H1 (cell line): ENCODE measurements at regions not wholly inside any gene's neighbourhood (a gene's known extent, or its start where the extent isn't known, plus 50 kb on each side); places are given as distances from the start of the nearest gene placed in this dataset.

Source experiments
- CTCF ChIA-PET: fragments of 300-600 bp; sonication (Branson Sonifier 250); formaldehyde crosslinking; loops from one replicate; lab custom pipeline; 2021; ENCODE audit not compliant: partially characterized antibody; lab: Charles Lee
- POLR2A ChIA-PET: fragments of 300-600 bp; sonication (Branson Sonifier 250); formaldehyde crosslinking; loops from one replicate; lab custom pipeline; 2021; ENCODE audit warnings: inconsistent platforms; ENCODE audit not compliant: partially characterized antibody; lab: Charles Lee
- DNase-seq, 2 experiments: peaks; one replicate each; pipeline versions ENCODE4 v3.0.0 to v3.0.0-alpha.2; 2010 to 2022; ENCODE audit warnings: low spot score in 2 of 2, low read depth in 1 of 2, mixed read lengths in 1 of 2
- FAIRE-seq: peaks from 2 replicates; lab custom pipeline; 2011; peaks lifted over from hg19 to GRCh38; lab: Jason Lieb, UNC
- H2AFZ ChIP-seq: 2 replicates; pipeline ENCODE4 v1.8.1; 2012; ENCODE audit warnings: low read length, inconsistent platforms
- H2AK5ac ChIP-seq: 2 replicates; pipeline ENCODE4 v1.6.1; 2013; ENCODE audit warnings: low read depth, low read length
- H2BK120ac ChIP-seq: replicated peaks from 2 replicates; pipeline ENCODE3; 2013; ENCODE audit warnings: low read depth, low read length, inconsistent platforms
- H2BK12ac ChIP-seq: 2 replicates; pipeline ENCODE4 v1.6.1; 2013; ENCODE audit warnings: low read depth, low read length
- H2BK15ac ChIP-seq: 2 replicates; pipeline ENCODE4 v1.6.1; 2013; ENCODE audit warnings: low read length
- H2BK20ac ChIP-seq: 2 replicates; pipeline ENCODE4 v1.6.1; 2013; ENCODE audit warnings: low read length
- H2BK5ac ChIP-seq: 2 replicates; pipeline ENCODE4 v1.6.1; 2013; ENCODE audit warnings: low read depth, low read length
- H3K14ac ChIP-seq: 2 replicates; pipeline ENCODE4 v1.6.1; 2013; ENCODE audit warnings: inconsistent platforms; ENCODE audit not compliant: insufficient read length
- H3K18ac ChIP-seq: 2 replicates; pipeline ENCODE4 v1.6.1; 2013; ENCODE audit warnings: low read length; ENCODE audit errors: extremely low read depth
- H3K23ac ChIP-seq: 2 replicates; pipeline ENCODE4 v1.6.1; 2013; ENCODE audit warnings: inconsistent platforms; ENCODE audit not compliant: insufficient read length
- H3K23me2 ChIP-seq: 2 replicates; pipeline ENCODE4 v1.6.1; 2013; ENCODE audit warnings: low read depth, low read length
- H3K27ac ChIP-seq: 2 replicates; pipeline ENCODE4 v1.6.1; 2011; ENCODE audit warnings: low read depth, low read length, inconsistent platforms
- H3K27me3 ChIP-seq, 4 experiments: replicated peaks in 1 of 4; 1 replicate in 1 of 4; 2 replicates in 3 of 4; pipeline versions ENCODE4 v1.6.1 to v1.8.1; 2011 to 2013; ENCODE audit warnings: low read length in 3 of 4, mild to moderate bottlenecking in 3 of 4, inconsistent platforms in 2 of 4, mixed read lengths in 2 of 4, moderate library complexity in 1 of 4; ENCODE audit not compliant: control insufficient read depth in 3 of 4, insufficient read depth in 3 of 4; ENCODE audit errors: extremely low read depth in 1 of 4
- H3K36me3 ChIP-seq, 4 experiments: 2 replicates each; pipeline versions ENCODE4 v1.6.1 to v1.8.1; 2011 to 2013; ENCODE audit warnings: mild to moderate bottlenecking in 4 of 4, low read length in 3 of 4, moderate library complexity in 2 of 4, control low read depth in 1 of 4, inconsistent platforms in 1 of 4; ENCODE audit not compliant: insufficient read depth in 4 of 4, control insufficient read depth in 2 of 4
- H3K4ac ChIP-seq: replicated peaks from 2 replicates; pipeline ENCODE3; 2013; ENCODE audit warnings: low read length, low read depth, mixed read lengths, inconsistent platforms; ENCODE audit not compliant: insufficient read length
- H3K4me1 ChIP-seq, 4 experiments: replicated peaks in 1 of 4; 1 replicate in 1 of 4; 2 replicates in 3 of 4; pipeline versions ENCODE4 v1.6.1 to v1.8.1; 2011 to 2013; ENCODE audit warnings: low read length in 3 of 4, inconsistent platforms in 2 of 4, mixed read lengths in 1 of 4; ENCODE audit not compliant: insufficient read depth in 4 of 4, control insufficient read depth in 3 of 4
- H3K4me2 ChIP-seq, 2 experiments: 2 replicates each; pipeline versions ENCODE4 v1.6.1 to v1.8.1; 2011 to 2013; ENCODE audit warnings: low read depth in 2 of 2, low read length in 2 of 2, control low read depth in 1 of 2, inconsistent platforms in 1 of 2, mild to moderate bottlenecking in 1 of 2; ENCODE audit not compliant: insufficient read depth in 1 of 2
- H3K4me3 ChIP-seq, 4 experiments: fragments of 200-600, 300-600 bp in 1 of 4; sonication (generic), shearing (Covaris generic), sonication (Bioruptor Twin) in 1 of 4; 2 replicates each; pipeline versions ENCODE4 v1.5.1 to v1.8.1; 2011 to 2016; ENCODE audit warnings: low read length in 4 of 4, low read depth in 3 of 4, control low read depth in 2 of 4, inconsistent platforms in 2 of 4, mild to moderate bottlenecking in 2 of 4, mixed read lengths in 1 of 4, moderate library complexity in 1 of 4; ENCODE audit not compliant: insufficient read depth in 2 of 4; ENCODE audit errors: extremely low read depth in 1 of 4
- H3K56ac ChIP-seq: replicated peaks from 2 replicates; pipeline ENCODE3; 2013; ENCODE audit warnings: low read depth, mild to moderate bottlenecking, mixed read lengths, low read length, inconsistent platforms; ENCODE audit not compliant: insufficient read length
- H3K79me1 ChIP-seq: 2 replicates; pipeline ENCODE4 v1.6.1; 2013; ENCODE audit warnings: low read depth, low read length, control low read depth
- H3K79me2 ChIP-seq, 2 experiments: 2 replicates each; pipeline versions ENCODE4 v1.6.1 to v1.8.1; 2012 to 2013; ENCODE audit warnings: low read length in 2 of 2, mild to moderate bottlenecking in 2 of 2, inconsistent platforms in 1 of 2; ENCODE audit not compliant: insufficient read depth in 2 of 2, control insufficient read depth in 1 of 2
- H3K9ac ChIP-seq, 4 experiments: replicated peaks in 1 of 4; 1 replicate in 1 of 4; 2 replicates in 3 of 4; pipeline versions ENCODE4 v1.6.1 to v1.8.1; 2011 to 2013; ENCODE audit warnings: low read depth in 3 of 4, low read length in 3 of 4, control low read depth in 2 of 4, mild to moderate bottlenecking in 2 of 4, moderate library complexity in 2 of 4, inconsistent platforms in 1 of 4; ENCODE audit errors: extremely low read depth in 1 of 4
- H3K9me3 ChIP-seq, 2 experiments: 2 replicates each; pipeline versions ENCODE4 v1.6.1 to v1.8.1; 2012 to 2013; ENCODE audit warnings: mild to moderate bottlenecking in 2 of 2, moderate library complexity in 2 of 2, control low read depth in 1 of 2, inconsistent platforms in 1 of 2, low read depth in 1 of 2, low read length in 1 of 2, mixed read lengths in 1 of 2; ENCODE audit not compliant: insufficient read depth in 2 of 2
- H4K20me1 ChIP-seq, 2 experiments: replicated peaks in 1 of 2; 2 replicates each; pipeline versions ENCODE3 to v1.8.1; 2011 to 2013; ENCODE audit warnings: inconsistent platforms in 2 of 2, low read length in 2 of 2, mild to moderate bottlenecking in 1 of 2; ENCODE audit not compliant: insufficient read depth in 2 of 2, control insufficient read depth in 1 of 2
- H4K5ac ChIP-seq: 2 replicates; pipeline ENCODE4 v1.6.1; 2013; ENCODE audit warnings: low read length, low read depth, mixed read lengths, inconsistent platforms; ENCODE audit not compliant: insufficient read length
- H4K8ac ChIP-seq: 2 replicates; pipeline ENCODE4 v1.8.0; 2013; ENCODE audit warnings: mild to moderate bottlenecking, moderate library complexity, low read length, inconsistent platforms; ENCODE audit not compliant: insufficient read depth; ENCODE audit errors: extremely low read depth
- H4K91ac ChIP-seq: replicated peaks from 2 replicates; pipeline ENCODE3; 2013; ENCODE audit warnings: low read length, mixed read lengths, inconsistent platforms; ENCODE audit not compliant: insufficient read length
- BCL11A ChIP-seq, 2 experiments: IDR thresholded peaks; one replicate each; pipeline ENCODE4 v1.6.1; 2011; ENCODE audit warnings: low read depth in 2 of 2, low read length in 2 of 2, mild to moderate bottlenecking in 2 of 2
- CREB1 ChIP-seq: IDR thresholded peaks from 2 replicates; pipeline ENCODE4 v1.6.1; 2012; ENCODE audit warnings: inconsistent platforms
- EGR1 ChIP-seq: IDR thresholded peaks from 2 replicates; pipeline ENCODE4 v1.6.1; 2011; ENCODE audit warnings: low read depth, low read length, borderline replicate concordance
- MAFK ChIP-seq: IDR thresholded peaks from 2 replicates; pipeline ENCODE4 v1.6.1; 2012; ENCODE audit warnings: low read depth, mild to moderate bottlenecking, improper control_type of control experiment, low read length
- NANOG ChIP-seq: IDR thresholded peaks from 2 replicates; pipeline ENCODE4 v1.6.1; 2011; ENCODE audit warnings: low read length, low read depth, mild to moderate bottlenecking, inconsistent platforms; ENCODE audit not compliant: insufficient read depth, poor library complexity, severe bottlenecking
- NRF1 ChIP-seq: IDR thresholded peaks from 2 replicates; pipeline ENCODE4 v1.6.1; 2011; ENCODE audit warnings: mild to moderate bottlenecking, low read depth, low read length, improper control_type of control experiment
- RFX5 ChIP-seq: IDR thresholded peaks from 2 replicates; pipeline ENCODE4 v1.6.1; 2011; ENCODE audit warnings: low read depth, low read length, improper control_type of control experiment, borderline replicate concordance
- SP4 ChIP-seq: IDR thresholded peaks from 2 replicates; pipeline ENCODE4 v1.6.1; 2012; ENCODE audit warnings: low read length, inconsistent platforms
- YY1 ChIP-seq: IDR thresholded peaks from 2 replicates; pipeline ENCODE4 v1.6.1; 2011; ENCODE audit warnings: low read depth, mild to moderate bottlenecking, low read length
- WGBS, 2 experiments: shearing (Covaris generic) in 1 of 2; methylation state at CpG; one replicate each; pipeline versions ENCODE4 v1.1.6 to v1.1.7; 2013 to 2015; ENCODE audit warnings: low lambda C conversion rate in 2 of 2, mixed read lengths in 2 of 2, inconsistent platforms in 1 of 2, low coverage in 1 of 2, missing lambda C conversion rate in 1 of 2; ENCODE audit not compliant: insufficient replicate concordance in 2 of 2, insufficient coverage in 1 of 2, insufficient read length in 1 of 2; ENCODE audit errors: extremely low coverage in 1 of 2, missing lambda C conversion rate in 1 of 2; 5-methylcytosine and 5-hydroxymethylcytosine counted together
- TF ChIP-seq, protein P1 (sequence below): IDR thresholded peaks from 2 replicates; pipeline ENCODE4 v1.6.1; 2012; ENCODE audit warnings: low read length, inconsistent platforms
- TF ChIP-seq, protein P2 (sequence below): IDR thresholded peaks from 2 replicates; pipeline ENCODE4 v1.6.1; 2011; ENCODE audit warnings: low read depth, mild to moderate bottlenecking, low read length; ENCODE audit not compliant: insufficient read depth
- TF ChIP-seq, protein P3 (sequence below): IDR thresholded peaks from 2 replicates; pipeline ENCODE4 v1.6.1; 2012; ENCODE audit warnings: inconsistent platforms

DNA sequence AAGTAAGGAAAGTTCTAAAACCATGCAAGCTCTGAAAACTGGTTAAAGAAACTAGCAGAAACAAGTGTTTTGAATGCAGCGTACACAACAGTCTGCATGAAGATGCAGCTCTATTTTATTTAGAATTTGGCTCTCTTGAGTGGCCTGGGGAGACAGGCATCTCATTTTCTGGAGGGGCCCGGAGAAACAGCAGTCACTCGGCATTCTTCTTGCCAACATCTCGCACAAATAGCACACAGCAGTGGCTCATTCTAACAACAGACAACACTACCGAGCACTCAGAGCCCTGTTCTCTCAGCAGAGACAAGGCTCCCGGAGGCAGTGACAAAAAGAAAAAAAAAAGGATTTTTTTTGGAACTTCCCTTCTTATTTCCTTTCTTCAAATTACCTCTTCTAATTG is 108.5 kb upstream of the STMND1 start:
- no peaks in the 10 kb centered on the region for H3K4me1 ChIP-seq
- no peak overlapping the region for H4K8ac ChIP-seq
- H3K36me3 ChIP-seq, result no peaks in the 10 kb centered on the region; a peak in 1 of 8 replicates
- H3K27me3 ChIP-seq, result no peaks in the 10 kb centered on the region
- H3K79me1 ChIP-seq, result no peaks in the 10 kb centered on the region
- H3K27ac ChIP-seq, result no peak overlapping the region
- H3K23me2 ChIP-seq, result no peaks in the 10 kb centered on the region
- CTCF ChIA-PET, result interaction anchor here (1.2 to 1.3 kb wide), 2 partner anchors 19 to 222 kb away, joined by 3 read pairs; no protein-coding TSS in a partner anchor
- H4K20me1 ChIP-seq, result no peaks in the 10 kb centered on the region
- TF ChIP-seq, protein P1, sequence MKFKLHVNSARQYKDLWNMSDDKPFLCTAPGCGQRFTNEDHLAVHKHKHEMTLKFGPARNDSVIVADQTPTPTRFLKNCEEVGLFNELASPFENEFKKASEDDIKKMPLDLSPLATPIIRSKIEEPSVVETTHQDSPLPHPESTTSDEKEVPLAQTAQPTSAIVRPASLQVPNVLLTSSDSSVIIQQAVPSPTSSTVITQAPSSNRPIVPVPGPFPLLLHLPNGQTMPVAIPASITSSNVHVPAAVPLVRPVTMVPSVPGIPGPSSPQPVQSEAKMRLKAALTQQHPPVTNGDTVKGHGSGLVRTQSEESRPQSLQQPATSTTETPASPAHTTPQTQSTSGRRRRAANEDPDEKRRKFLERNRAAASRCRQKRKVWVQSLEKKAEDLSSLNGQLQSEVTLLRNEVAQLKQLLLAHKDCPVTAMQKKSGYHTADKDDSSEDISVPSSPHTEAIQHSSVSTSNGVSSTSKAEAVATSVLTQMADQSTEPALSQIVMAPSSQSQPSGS, result no peak
- no peak for TF ChIP-seq NRF1
- TF ChIP-seq RFX5, result no peak
- TF ChIP-seq NANOG, result no peak
- TF ChIP-seq, protein P2, sequence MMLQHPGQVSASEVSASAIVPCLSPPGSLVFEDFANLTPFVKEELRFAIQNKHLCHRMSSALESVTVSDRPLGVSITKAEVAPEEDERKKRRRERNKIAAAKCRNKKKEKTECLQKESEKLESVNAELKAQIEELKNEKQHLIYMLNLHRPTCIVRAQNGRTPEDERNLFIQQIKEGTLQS, result no peak
- TF ChIP-seq MAFK, result no peak
- TF ChIP-seq CREB1, result no peak
- TF ChIP-seq, protein P3, sequence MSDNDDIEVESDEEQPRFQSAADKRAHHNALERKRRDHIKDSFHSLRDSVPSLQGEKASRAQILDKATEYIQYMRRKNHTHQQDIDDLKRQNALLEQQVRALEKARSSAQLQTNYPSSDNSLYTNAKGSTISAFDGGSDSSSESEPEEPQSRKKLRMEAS, result no peak
- TF ChIP-seq EGR1, result no peak
- TF ChIP-seq YY1, result no peak
- no peak for TF ChIP-seq SP4
- TF ChIP-seq BCL11A (IDR thresholded peaks at IDR 0.05; ENCODE audit: low read depth in 2 of 2, low read length in 2 of 2), result no peak
- 91% methylated on average over 6 of the region's 6 CpGs; no CpG with 5 or more reads in 1 of the 2 experiments for WGBS, 2 experiments
- H3K18ac ChIP-seq, result no peak overlapping the region
- H2BK20ac ChIP-seq, result no peak overlapping the region
- POLR2A ChIA-PET, result no interaction called here
- no peak overlapping the region for H3K56ac ChIP-seq
- no peak overlapping the region for H2BK5ac ChIP-seq
- no peak overlapping the region for H3K23ac ChIP-seq
- H3K4me2 ChIP-seq, result no peak overlapping the region
- H3K14ac ChIP-seq, result no peak overlapping the region
- H3K4me3 ChIP-seq, result no peak overlapping the region
- no peak overlapping the region for H2BK15ac ChIP-seq
- H3K79me2 ChIP-seq, result no peaks in the 10 kb centered on the region
- no peak overlapping the region for H4K91ac ChIP-seq
- H2BK120ac ChIP-seq, result no peak overlapping the region
- H2BK12ac ChIP-seq, result no peak overlapping the region
- no peak overlapping the region for H2AK5ac ChIP-seq
- peaks cover 3 to 6% of the 10 kb centered on the region in 2 experiments; a peak in 3 of 4 replicates for H3K9me3 ChIP-seq
- H2AFZ ChIP-seq, result no peak overlapping the region
- no peak overlapping the region for H4K5ac ChIP-seq
- FAIRE-seq (no peak), DNase-seq (no peak)
- no peak overlapping the region for H3K4ac ChIP-seq
- no peak overlapping the region for H3K9ac ChIP-seq
